ENCODE measurements at regions not wholly inside any gene's neighbourhood (a gene's known extent, or its start where the extent isn't known, plus 50 kb on each side); places are given as distances from the start of the nearest gene placed in this dataset.
"Not testable (repeated sequence)": the region's sequence is repeated elsewhere in the genome, so short reads cannot be mapped to it uniquely, and the experiment has no call there.

GRCh38 chr16:85286066-85286831 lies 174.0 kb upstream of the CIBAR2 start:
- no peaks in the 10 kb centered on the region for H3K79me2 ChIP-seq (ENCODE audit: control insufficient read depth, low read length)
- TF ChIP-seq EZH2phosphoT487 (IDR thresholded peaks at IDR 0.05; ENCODE audit: borderline replicate concordance, low read length) (no peak), CTCF (IDR thresholded peaks at IDR 0.05; ENCODE audit: low read depth, low read length, poor library complexity, severe bottlenecking) (no peak)
- no peaks in the 10 kb centered on the region for H3K36me3 ChIP-seq (ENCODE audit: control insufficient read depth, low read length)
- no peaks in the 10 kb centered on the region for H3K9me2 ChIP-seq (replicated peaks; ENCODE audit: control insufficient read depth, low read length)
- no peaks in the 10 kb centered on the region for H3K9me3 ChIP-seq (ENCODE audit: control insufficient read depth, insufficient read depth, low read length)
- H3K27ac ChIP-seq (ENCODE audit: low read depth, low read length) = no peak overlapping the region
- no peaks in the 10 kb centered on the region for H3K27me3 ChIP-seq (ENCODE audit: control insufficient read depth, low read length)
- H3K4me1 ChIP-seq (ENCODE audit: control insufficient read depth, low read length) = no peaks in the 10 kb centered on the region
- no peak overlapping the region for H3K4me2 ChIP-seq (ENCODE audit: low read length)
- H4K20me1 ChIP-seq (ENCODE audit: control insufficient read depth, insufficient read depth, low read depth, low read length) = no peaks in the 10 kb centered on the region
- no peak overlapping the region for H3K4me3 ChIP-seq (ENCODE audit: low read length)
- no peaks in the 10 kb centered on the region for H3F3A ChIP-seq (ENCODE audit: control insufficient read depth, insufficient read depth)

GRCh38 chr16:85286951-85287814 lies 174.9 kb upstream of the CIBAR2 start:
- H4K20me1 ChIP-seq (ENCODE audit: control insufficient read depth, insufficient read depth, low read depth, low read length) = no peaks in the 10 kb centered on the region
- no peaks in the 10 kb centered on the region for H3K9me2 ChIP-seq (replicated peaks; ENCODE audit: control insufficient read depth, low read length)
- no peak overlapping the region for H3K4me3 ChIP-seq (ENCODE audit: low read length)
- H3K27ac ChIP-seq (ENCODE audit: low read depth, low read length) = no peak overlapping the region
- H3K4me1 ChIP-seq (ENCODE audit: control insufficient read depth, low read length) = no peaks in the 10 kb centered on the region
- H3F3A ChIP-seq (ENCODE audit: control insufficient read depth, insufficient read depth) = no peaks in the 10 kb centered on the region
- H3K9me3 ChIP-seq (ENCODE audit: control insufficient read depth, insufficient read depth, low read length) = no peaks in the 10 kb centered on the region
- H3K4me2 ChIP-seq (ENCODE audit: low read length) = no peak overlapping the region
- no peaks in the 10 kb centered on the region for H3K27me3 ChIP-seq (ENCODE audit: control insufficient read depth, low read length)
- no peak for TF ChIP-seq CTCF (IDR thresholded peaks at IDR 0.05; ENCODE audit: low read depth, low read length, poor library complexity, severe bottlenecking)
- TF ChIP-seq EZH2phosphoT487 (IDR thresholded peaks at IDR 0.05; ENCODE audit: borderline replicate concordance, low read length) = no peak
- no peaks in the 10 kb centered on the region for H3K36me3 ChIP-seq (ENCODE audit: control insufficient read depth, low read length)
- H3K79me2 ChIP-seq (ENCODE audit: control insufficient read depth, low read length) = no peaks in the 10 kb centered on the region

GRCh38 chr16:85287815-85288109 lies 175.5 kb upstream of the CIBAR2 start:
- H3K4me1 ChIP-seq (ENCODE audit: control insufficient read depth, low read length); H3K9me3 ChIP-seq (ENCODE audit: control insufficient read depth, insufficient read depth, low read length); H3K27ac ChIP-seq (ENCODE audit: low read depth, low read length): not testable (repeated sequence)

GRCh38 chr16:85288341-85288868 lies 176.1 kb upstream of the CIBAR2 start:
- no peak for TF ChIP-seq EZH2phosphoT487 (IDR thresholded peaks at IDR 0.05; ENCODE audit: borderline replicate concordance, low read length)
- TF ChIP-seq CTCF (IDR thresholded peaks at IDR 0.05; ENCODE audit: low read depth, low read length, poor library complexity, severe bottlenecking) = no peak
- no peaks in the 10 kb centered on the region for H3K36me3 ChIP-seq (ENCODE audit: control insufficient read depth, low read length)
- H3F3A ChIP-seq (ENCODE audit: control insufficient read depth, insufficient read depth) = no peaks in the 10 kb centered on the region
- no peak overlapping the region for H3K4me3 ChIP-seq (ENCODE audit: low read length)
- H3K9me2 ChIP-seq (replicated peaks; ENCODE audit: control insufficient read depth, low read length) = no peaks in the 10 kb centered on the region
- H3K4me1 ChIP-seq (ENCODE audit: control insufficient read depth, low read length) = no peaks in the 10 kb centered on the region
- no peak overlapping the region for H3K4me2 ChIP-seq (ENCODE audit: low read length)
- H3K79me2 ChIP-seq (ENCODE audit: control insufficient read depth, low read length) = no peaks in the 10 kb centered on the region
- H3K9me3 ChIP-seq (ENCODE audit: control insufficient read depth, insufficient read depth, low read length) = no peaks in the 10 kb centered on the region
- no peak overlapping the region for H3K27ac ChIP-seq (ENCODE audit: low read depth, low read length)
- no peaks in the 10 kb centered on the region for H3K27me3 ChIP-seq (ENCODE audit: control insufficient read depth, low read length)
- no peaks in the 10 kb centered on the region for H4K20me1 ChIP-seq (ENCODE audit: control insufficient read depth, insufficient read depth, low read depth, low read length)

More at GRCh38 chr16:85287815-85288109, 175.5 kb upstream of the CIBAR2 start:
- not testable (repeated sequence) for H3K36me3 ChIP-seq (ENCODE audit: control insufficient read depth, low read length); H3K79me2 ChIP-seq (ENCODE audit: control insufficient read depth, low read length); H3F3A ChIP-seq (ENCODE audit: control insufficient read depth, insufficient read depth); H3K27me3 ChIP-seq (ENCODE audit: control insufficient read depth, low read length); H4K20me1 ChIP-seq (ENCODE audit: control insufficient read depth, insufficient read depth, low read depth, low read length); H3K4me3 ChIP-seq (ENCODE audit: low read length); H3K9me2 ChIP-seq (replicated peaks; ENCODE audit: control insufficient read depth, low read length); H3K4me2 ChIP-seq (ENCODE audit: low read length)
